GM23248 (cell line): ENCODE measurements at regions not wholly inside any gene's neighbourhood (a gene's known extent, or its start where the extent isn't known, plus 50 kb on each side); places are given as distances from the start of the nearest gene placed in this dataset.

Experiments used
- EZH2 ChIP-seq: fragments of 200-600 bp; sonication (generic); IDR thresholded peaks from 2 replicates; pipeline ENCODE4 v1.6.1; 2018; ENCODE audit warnings: antibody characterized with exemption, mild to moderate bottlenecking; ENCODE audit not compliant: insufficient read depth, poor library complexity, severe bottlenecking
- EZH2phosphoT487 ChIP-seq: fragments of 200-600 bp; sonication (generic); IDR thresholded peaks from 2 replicates; pipeline ENCODE4 v1.6.1; 2018; ENCODE audit warnings: antibody characterized with exemption, moderate library complexity, mild to moderate bottlenecking, low read depth; ENCODE audit not compliant: insufficient read depth

- TF ChIP-seq EZH2 = no peak
- TF ChIP-seq EZH2phosphoT487 = no peak
Observed at GRCh38 chr13:80555796-80556678, 215.1 kb upstream of the SPRY2 start.
